OCI-LY7 (cell line): ENCODE measurements at regions not wholly inside any gene's neighbourhood (a gene's known extent, or its start where the extent isn't known, plus 50 kb on each side); places are given as distances from the start of the nearest gene placed in this dataset.

Experiments used
- EZH2phosphoT487 ChIP-seq: fragments of 200-600 bp; sonication (generic); IDR thresholded peaks from 2 replicates; pipeline ENCODE4 v1.6.1; 2018; ENCODE audit warnings: low read depth, borderline replicate concordance, mild to moderate bottlenecking, mixed run types, antibody characterized with exemption, low read length, moderate library complexity, mixed read lengths
- TF ChIP-seq, protein P1 (sequence below): fragments of 200-600 bp; sonication (generic); conservative IDR thresholded peaks from 2 replicates; pipeline ENCODE4 v1.5.1; 2014; ENCODE audit warnings: mild to moderate bottlenecking, antibody characterized with exemption, low read length, moderate library complexity, mixed read lengths

DNA sequence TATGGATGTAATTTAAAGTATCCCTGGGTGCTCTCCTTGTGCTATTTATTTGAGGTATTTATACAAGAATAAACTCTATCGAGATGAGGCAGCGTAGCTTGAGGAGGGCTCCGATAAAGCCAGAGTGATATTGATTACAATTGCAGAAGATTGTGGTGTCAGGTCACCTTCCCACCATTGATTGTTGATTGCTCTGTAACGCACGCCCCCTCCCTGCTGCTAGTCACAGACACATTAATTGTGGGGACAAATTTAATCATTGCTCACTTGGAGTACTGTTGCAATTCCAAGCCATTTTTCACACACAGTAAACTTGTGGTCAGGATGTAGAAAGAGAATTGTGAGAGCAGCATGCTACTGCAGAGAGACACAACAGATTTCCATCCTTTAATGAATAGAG, 75.4 kb downstream of the IRX3 start:
- TF ChIP-seq, protein P1, sequence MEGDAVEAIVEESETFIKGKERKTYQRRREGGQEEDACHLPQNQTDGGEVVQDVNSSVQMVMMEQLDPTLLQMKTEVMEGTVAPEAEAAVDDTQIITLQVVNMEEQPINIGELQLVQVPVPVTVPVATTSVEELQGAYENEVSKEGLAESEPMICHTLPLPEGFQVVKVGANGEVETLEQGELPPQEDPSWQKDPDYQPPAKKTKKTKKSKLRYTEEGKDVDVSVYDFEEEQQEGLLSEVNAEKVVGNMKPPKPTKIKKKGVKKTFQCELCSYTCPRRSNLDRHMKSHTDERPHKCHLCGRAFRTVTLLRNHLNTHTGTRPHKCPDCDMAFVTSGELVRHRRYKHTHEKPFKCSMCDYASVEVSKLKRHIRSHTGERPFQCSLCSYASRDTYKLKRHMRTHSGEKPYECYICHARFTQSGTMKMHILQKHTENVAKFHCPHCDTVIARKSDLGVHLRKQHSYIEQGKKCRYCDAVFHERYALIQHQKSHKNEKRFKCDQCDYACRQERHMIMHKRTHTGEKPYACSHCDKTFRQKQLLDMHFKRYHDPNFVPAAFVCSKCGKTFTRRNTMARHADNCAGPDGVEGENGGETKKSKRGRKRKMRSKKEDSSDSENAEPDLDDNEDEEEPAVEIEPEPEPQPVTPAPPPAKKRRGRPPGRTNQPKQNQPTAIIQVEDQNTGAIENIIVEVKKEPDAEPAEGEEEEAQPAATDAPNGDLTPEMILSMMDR = no peak
- no peak for TF ChIP-seq EZH2phosphoT487
